ENCODE measurements at regions not wholly inside any gene's neighbourhood (a gene's known extent, or its start where the extent isn't known, plus 50 kb on each side); places are given as distances from the start of the nearest gene placed in this dataset.
"Not testable (repeated sequence)": the region's sequence is repeated elsewhere in the genome, so short reads cannot be mapped to it uniquely, and the experiment has no call there.

DNA sequence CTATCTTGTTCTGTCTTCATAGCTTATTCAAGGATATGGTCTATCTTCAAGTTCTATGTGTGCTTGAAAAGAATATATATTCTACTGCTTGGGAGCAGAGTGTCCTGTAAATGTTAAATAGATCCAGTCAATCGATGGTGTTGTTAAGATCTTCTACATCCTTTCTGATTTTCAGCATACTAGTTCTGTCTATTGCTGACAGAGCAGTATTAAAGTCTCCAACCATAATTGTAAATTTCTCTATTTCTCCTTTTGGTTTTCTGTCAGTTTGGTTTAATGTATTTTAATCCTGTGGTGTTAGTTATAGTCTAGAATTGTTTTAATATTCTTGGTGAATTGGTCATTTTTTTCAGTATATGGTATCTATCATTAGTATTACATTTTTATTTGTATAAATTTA lies 124.0 kb upstream of the COX7C start:
- ATAC-seq: no peak
- Mint-ChIP-seq H3K4me1 (no peaks in the 10 kb centered on the region), H3K36me3 (no peaks in the 10 kb centered on the region), H3K9me3 (ENCODE audit: low read depth) (no peaks in the 10 kb centered on the region), H3K27me3 (no peaks in the 10 kb centered on the region), H3K27ac (no peak overlapping the region), H3K4me3 (no peak overlapping the region)
- CTCF ChIA-PET: no interaction called here
- no peak for DNase-seq

DNA sequence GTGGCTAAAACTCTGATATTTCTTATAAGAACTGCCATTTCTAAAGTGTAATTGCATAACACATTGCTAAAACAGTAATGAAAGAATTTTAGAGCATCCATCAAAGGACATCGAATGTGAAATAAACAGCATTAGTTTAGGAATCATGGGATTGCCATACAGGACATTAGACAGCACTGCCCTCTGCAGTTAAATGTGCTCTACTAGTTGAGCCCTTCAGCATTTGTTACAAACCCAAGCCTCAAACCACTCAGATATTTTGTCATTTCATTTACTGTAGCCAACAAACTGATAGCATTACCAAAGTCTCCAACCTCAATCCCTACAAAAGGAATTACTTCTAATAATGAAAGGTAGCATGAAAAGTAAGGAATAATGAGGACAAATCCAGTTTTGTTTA lies 116.8 kb upstream of the COX7C start:
- Mint-ChIP-seq H3K27ac (no peak overlapping the region), H3K4me3 (no peak overlapping the region), H3K27me3 (no peaks in the 10 kb centered on the region), H3K9me3 (ENCODE audit: low read depth) (no peaks in the 10 kb centered on the region), H3K4me1 (no peaks in the 10 kb centered on the region), H3K36me3 (no peaks in the 10 kb centered on the region)
- DNase-seq (no peak), ATAC-seq (no peak)
- CTCF ChIA-PET: no interaction called here

DNA sequence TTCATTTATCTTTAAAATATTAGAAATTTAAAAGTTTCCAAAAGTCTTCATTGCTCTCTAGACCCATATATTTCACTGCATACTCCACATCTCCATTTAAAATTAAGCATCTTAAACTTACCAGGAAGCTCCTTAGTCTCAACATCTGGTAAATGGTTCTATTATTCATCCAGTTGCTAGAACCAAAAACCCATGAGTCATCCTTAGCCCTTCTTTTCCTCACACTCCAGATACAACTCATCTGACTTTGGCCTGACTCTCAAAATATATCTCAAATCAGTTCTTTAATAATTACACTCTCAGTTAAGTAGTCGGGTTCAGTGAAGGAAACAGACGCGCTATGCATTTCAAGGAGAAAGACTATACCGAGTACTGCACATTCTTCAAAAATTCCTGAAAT lies 110.2 kb upstream of the COX7C start:
- DNase-seq (no peak), ATAC-seq (no peak)
- no peaks in the 10 kb centered on the region for H3K36me3 Mint-ChIP-seq
- H3K27ac Mint-ChIP-seq: no peak overlapping the region
- CTCF ChIA-PET: no interaction called here
- H3K4me1 Mint-ChIP-seq: no peaks in the 10 kb centered on the region
- no peaks in the 10 kb centered on the region for H3K9me3 Mint-ChIP-seq (ENCODE audit: low read depth)
- no peaks in the 10 kb centered on the region for H3K27me3 Mint-ChIP-seq
- H3K4me3 Mint-ChIP-seq: no peak overlapping the region

DNA sequence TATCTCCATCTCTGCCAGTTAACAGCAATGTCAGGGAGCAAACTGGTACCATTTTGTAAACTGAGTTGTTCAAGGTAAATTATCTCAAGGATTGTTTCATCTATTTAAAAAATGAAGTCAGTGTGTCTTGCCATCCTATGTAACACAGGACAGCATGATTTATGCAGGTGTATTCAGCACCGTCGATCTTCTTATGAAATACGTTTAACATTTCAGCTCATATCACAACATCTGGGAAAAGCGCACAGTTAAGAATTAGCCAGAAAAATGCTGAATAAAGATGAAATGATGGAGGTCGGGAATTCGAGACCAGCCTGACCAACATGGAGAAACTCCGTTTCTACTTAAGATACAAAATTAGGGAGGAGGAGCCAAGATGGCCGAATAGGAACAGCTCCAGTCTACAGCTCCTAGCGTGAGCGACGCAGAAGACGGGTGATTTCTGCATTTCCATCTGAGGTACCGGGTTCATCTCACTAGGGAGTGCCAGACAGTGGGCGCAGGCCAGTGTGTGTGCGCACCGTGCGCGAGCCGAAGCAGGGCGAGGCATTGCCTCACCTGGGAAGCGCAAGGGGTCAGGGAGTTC lies 107.3 kb upstream of the COX7C start:
- H3K27me3 Mint-ChIP-seq; DNase-seq; H3K9me3 Mint-ChIP-seq (ENCODE audit: low read depth); ATAC-seq; H3K36me3 Mint-ChIP-seq; H3K4me3 Mint-ChIP-seq; H3K27ac Mint-ChIP-seq; H3K4me1 Mint-ChIP-seq; CTCF ChIA-PET: not testable (repeated sequence)

DNA sequence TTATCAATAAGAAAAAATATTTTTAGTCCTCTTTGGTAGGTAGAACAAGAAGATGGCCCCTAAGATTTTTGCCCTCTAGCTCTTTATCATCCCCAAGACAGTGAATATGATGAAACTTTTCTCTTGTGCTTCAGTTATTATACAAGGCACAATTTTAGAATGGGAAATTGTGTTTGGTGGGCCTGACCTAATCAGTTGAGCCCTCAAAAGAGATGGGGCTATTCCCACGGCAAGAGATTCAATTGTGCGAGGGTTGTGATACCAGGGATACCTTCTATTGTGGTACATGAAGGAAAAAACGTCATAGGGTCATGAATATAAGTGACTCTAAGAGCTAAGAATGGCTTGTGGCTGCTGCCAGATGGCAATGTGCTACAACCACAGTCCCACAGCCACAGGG lies 94.0 kb upstream of the COX7C start:
- Mint-ChIP-seq H3K36me3 (no peaks in the 10 kb centered on the region), H3K27me3 (no peaks in the 10 kb centered on the region), H3K27ac (no peak overlapping the region), H3K4me1 (no peaks in the 10 kb centered on the region), H3K4me3 (no peak overlapping the region), H3K9me3 (ENCODE audit: low read depth) (no peaks in the 10 kb centered on the region)
- ATAC-seq: no peak
- CTCF ChIA-PET: no interaction called here
- DNase-seq: no peak

DNA sequence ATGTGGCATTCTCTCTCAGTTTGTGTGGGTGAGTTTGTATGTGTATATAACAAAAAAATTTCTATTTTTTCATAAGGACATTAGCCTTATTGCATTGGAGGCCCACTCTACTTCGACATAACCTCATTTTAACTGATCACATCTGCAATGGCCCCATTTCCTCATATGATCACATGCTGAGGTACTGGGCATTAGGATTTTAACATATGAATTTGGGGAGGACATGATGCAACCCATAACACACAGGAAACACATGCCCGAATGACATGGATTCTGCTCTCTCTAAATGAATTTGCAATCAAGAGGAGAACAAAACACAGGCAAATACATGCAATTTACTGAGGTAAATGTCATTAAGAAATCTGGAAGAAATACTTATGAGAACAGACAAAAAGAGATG lies 92.1 kb upstream of the COX7C start:
- no peaks in the 10 kb centered on the region for H3K4me1 Mint-ChIP-seq
- ATAC-seq (no peak), DNase-seq (no peak)
- no peak overlapping the region for H3K4me3 Mint-ChIP-seq
- no peak overlapping the region for H3K27ac Mint-ChIP-seq
- H3K36me3 Mint-ChIP-seq: no peaks in the 10 kb centered on the region
- H3K27me3 Mint-ChIP-seq: no peaks in the 10 kb centered on the region
- CTCF ChIA-PET: no interaction called here
- no peaks in the 10 kb centered on the region for H3K9me3 Mint-ChIP-seq (ENCODE audit: low read depth)

DNA sequence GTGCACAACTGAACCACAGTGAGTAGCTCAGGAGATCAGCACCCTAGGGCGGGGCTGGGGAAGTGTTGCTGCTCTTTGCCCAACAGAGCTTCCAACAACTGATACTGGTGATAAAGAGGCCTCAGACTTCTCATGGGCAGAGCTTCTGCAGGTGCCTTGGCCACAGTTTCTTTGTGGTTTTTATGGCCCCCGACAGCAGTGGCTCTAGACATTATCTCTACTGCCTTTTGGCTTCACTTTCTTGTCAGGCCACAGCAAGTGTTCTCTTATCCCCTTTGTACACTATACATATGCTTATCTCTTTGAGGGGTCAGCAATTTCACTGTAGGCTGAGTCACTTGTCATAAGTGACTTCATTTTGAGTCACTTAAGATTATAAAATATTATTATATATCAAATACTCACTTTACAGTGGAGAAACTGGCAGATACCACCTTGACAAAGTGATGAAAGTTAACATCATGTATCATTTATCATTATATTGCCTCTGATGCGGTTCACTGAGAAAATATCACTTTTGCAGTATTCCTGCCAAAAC lies 90.9 kb upstream of the COX7C start:
- CTCF ChIA-PET: interaction anchor here (0.7 kb wide), 1 partner anchor 33 kb away, joined by 3 read pairs; no protein-coding TSS in a partner anchor
- no peak overlapping the region for H3K4me3 Mint-ChIP-seq
- H3K9me3 Mint-ChIP-seq (ENCODE audit: low read depth): no peaks in the 10 kb centered on the region
- no peak for ATAC-seq
- H3K36me3 Mint-ChIP-seq: no peaks in the 10 kb centered on the region
- no peak for DNase-seq
- H3K27ac Mint-ChIP-seq: no peak overlapping the region
- no peaks in the 10 kb centered on the region for H3K4me1 Mint-ChIP-seq
- no peaks in the 10 kb centered on the region for H3K27me3 Mint-ChIP-seq

DNA sequence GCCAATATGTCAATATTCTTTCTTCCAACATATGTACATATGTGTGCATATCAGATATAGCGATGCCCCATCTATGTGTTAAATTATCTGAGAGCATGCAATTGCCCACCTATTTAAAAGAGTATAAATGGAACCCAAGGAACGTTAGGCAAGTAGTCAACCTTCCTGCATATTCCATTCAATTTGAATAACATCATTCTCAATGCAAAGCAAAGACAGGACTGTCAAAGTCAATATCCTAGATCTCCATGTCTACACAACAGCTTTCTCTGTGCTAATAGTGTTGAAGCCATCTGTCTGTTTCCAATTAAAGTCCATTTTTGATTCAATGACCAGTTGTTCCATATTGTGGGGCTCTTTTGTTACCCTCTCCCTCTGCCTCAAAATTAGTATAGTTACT lies 85.3 kb upstream of the COX7C start:
- CTCF ChIA-PET: no interaction called here
- H3K9me3 Mint-ChIP-seq (ENCODE audit: low read depth): no peaks in the 10 kb centered on the region
- H3K27ac Mint-ChIP-seq: no peak overlapping the region
- no peak overlapping the region for H3K4me3 Mint-ChIP-seq
- DNase-seq (no peak), ATAC-seq (no peak)
- H3K36me3 Mint-ChIP-seq: no peaks in the 10 kb centered on the region
- H3K4me1 Mint-ChIP-seq: no peaks in the 10 kb centered on the region
- no peaks in the 10 kb centered on the region for H3K27me3 Mint-ChIP-seq

DNA sequence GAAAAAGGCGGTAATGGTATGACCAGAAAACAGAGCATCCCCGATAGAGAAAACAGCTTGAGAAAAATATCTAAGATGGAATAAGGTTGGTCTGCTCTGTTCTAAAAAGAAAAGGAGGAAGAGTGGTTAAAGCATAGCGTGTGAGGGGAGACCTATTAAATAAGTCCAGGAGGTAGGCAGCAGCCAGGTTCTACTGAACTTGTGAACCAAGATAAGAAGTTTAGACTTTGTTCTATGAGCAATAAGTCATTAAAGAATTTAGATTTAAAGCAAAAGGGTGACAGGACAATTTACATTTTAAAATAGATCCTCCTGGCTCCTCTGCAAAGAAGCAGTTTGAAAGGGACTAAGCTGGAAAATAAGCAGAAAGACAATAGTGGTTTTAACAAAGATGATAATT lies 81.3 kb upstream of the COX7C start:
- Mint-ChIP-seq H3K9me3 (ENCODE audit: low read depth) (no peaks in the 10 kb centered on the region), H3K36me3 (no peaks in the 10 kb centered on the region), H3K27ac (no peak overlapping the region), H3K4me3 (no peak overlapping the region), H3K4me1 (no peaks in the 10 kb centered on the region), H3K27me3 (no peaks in the 10 kb centered on the region)
- no peak for ATAC-seq
- DNase-seq: no peak
- CTCF ChIA-PET: no interaction called here

DNA sequence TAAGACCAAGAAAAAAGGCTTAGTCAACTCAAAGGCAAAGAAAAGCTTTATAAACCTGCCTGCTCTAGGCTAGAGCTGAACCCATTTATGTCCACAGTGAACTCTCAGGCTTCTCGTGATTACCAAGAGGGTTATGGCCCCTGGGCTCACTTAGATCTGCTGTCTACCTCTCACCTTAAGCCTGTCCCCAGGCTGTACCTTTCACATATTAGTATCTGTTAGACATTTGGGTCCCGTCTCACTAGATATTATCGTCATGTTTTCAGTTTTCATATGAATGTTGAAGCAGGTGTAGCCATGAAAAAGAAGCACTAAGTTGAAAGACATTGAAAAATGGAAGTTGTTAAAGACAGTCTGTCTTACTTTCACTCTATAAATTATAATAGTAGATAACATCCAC lies 75.2 kb upstream of the COX7C start:
- Mint-ChIP-seq H3K4me1 (no peaks in the 10 kb centered on the region), H3K4me3 (no peak overlapping the region), H3K27me3 (no peaks in the 10 kb centered on the region), H3K9me3 (ENCODE audit: low read depth) (no peaks in the 10 kb centered on the region), H3K27ac (no peak overlapping the region), H3K36me3 (no peaks in the 10 kb centered on the region)
- CTCF ChIA-PET: no interaction called here
- no peak for DNase-seq
- no peak for ATAC-seq

DNA sequence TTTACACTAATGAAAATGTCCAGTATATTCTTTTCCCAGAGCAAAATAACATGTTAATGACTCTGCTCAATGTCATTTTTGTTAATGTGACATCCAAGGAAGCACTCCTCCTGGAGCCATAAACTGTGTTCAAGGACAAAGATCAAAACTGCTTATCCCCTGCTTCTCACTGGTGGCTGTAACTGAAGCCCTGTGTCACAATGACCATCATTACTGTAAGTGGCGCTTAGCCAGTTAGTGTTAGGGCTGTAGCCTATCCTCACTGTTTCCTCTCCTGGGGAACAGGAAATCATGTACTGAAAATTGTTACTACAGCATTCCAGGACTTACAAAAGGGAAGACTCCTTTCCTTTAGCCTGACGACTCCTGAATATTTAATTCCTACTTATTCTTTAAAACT lies 71.7 kb upstream of the COX7C start:
- CTCF ChIA-PET: interaction anchor here (0.6 kb wide), 1 partner anchor 20 kb away, joined by 3 read pairs; no protein-coding TSS in a partner anchor

DNA sequence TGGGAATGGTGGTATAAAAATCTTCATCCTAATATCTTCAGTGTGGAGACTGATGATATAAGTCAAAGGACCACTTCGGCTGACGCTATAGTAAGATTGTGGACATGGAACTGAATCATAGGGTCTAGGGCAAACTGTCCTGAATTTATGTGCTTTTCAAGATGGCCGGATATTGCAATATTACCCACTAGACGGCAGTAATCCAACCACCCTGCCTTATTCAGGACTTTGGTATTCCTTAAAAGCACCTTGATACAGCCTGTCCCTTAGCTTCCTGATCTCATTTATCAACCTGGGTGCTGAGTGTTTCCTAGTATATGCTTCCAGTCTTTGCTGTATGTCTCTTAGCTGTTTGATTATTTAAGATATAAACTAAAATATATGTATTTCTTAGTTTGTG lies 71.2 kb upstream of the COX7C start:
- Mint-ChIP-seq H3K27me3 (no peaks in the 10 kb centered on the region), H3K4me1 (no peaks in the 10 kb centered on the region), H3K9me3 (ENCODE audit: low read depth) (no peaks in the 10 kb centered on the region), H3K27ac (no peak overlapping the region), H3K4me3 (no peak overlapping the region), H3K36me3 (no peaks in the 10 kb centered on the region)
- ATAC-seq: no peak
- CTCF ChIA-PET: no interaction called here
- no peak for DNase-seq

More for the DNA sequence above, 71.7 kb upstream of the COX7C start:
- no peaks in the 10 kb centered on the region for H3K36me3 Mint-ChIP-seq
- ATAC-seq: no peak
- H3K4me3 Mint-ChIP-seq: no peak overlapping the region
- DNase-seq: no peak
- no peaks in the 10 kb centered on the region for H3K4me1 Mint-ChIP-seq
- no peaks in the 10 kb centered on the region for H3K27me3 Mint-ChIP-seq
- no peaks in the 10 kb centered on the region for H3K9me3 Mint-ChIP-seq (ENCODE audit: low read depth)
- H3K27ac Mint-ChIP-seq: no peak overlapping the region

DNA sequence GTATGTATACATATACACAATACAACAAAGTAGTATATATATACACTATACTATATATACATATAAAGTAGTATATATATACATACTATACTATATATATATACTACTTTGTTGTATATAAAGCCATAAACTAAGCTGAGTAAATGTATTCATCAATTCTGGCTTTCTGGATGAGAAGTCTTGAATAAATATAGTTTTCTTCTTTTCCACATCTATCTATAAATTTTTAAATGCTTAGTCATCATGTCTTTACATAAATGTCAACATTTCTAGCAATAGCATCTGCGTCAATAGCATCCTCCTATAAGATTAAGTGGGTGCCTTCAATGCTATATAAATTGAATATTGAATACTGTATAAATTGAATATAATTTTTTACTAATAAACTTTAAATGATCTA lies 63.1 kb upstream of the COX7C start:
- H3K4me1 Mint-ChIP-seq: no peaks in the 10 kb centered on the region
- CTCF ChIA-PET: no interaction called here
- H3K27me3 Mint-ChIP-seq: no peaks in the 10 kb centered on the region
- ATAC-seq (no peak), DNase-seq (no peak)
- H3K27ac Mint-ChIP-seq: no peak overlapping the region
- H3K4me3 Mint-ChIP-seq: no peak overlapping the region
- peaks cover 2% of the 10 kb centered on the region for H3K9me3 Mint-ChIP-seq (ENCODE audit: low read depth)
- H3K36me3 Mint-ChIP-seq: no peaks in the 10 kb centered on the region

DNA sequence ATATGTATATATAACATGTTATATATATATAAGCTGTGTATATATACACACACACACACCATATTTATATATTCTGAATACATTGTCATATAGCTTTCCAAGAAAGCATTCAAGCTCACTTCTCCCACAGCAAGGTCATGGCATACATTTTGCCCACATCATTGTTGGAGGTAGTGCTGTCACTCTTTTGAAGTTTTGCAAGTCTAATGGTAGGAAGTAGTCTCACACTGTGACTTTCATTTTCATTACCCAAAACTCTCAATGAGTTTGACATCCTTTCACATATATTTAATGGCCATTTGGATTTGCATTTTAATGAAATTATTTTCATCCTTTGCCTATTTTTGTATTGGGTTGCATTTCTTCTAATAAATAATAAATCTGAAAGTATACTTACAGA lies 59.8 kb upstream of the COX7C start:
- H3K4me1 Mint-ChIP-seq: no peaks in the 10 kb centered on the region
- peaks cover 2% of the 10 kb centered on the region for H3K9me3 Mint-ChIP-seq (ENCODE audit: low read depth)
- no peak overlapping the region for H3K4me3 Mint-ChIP-seq
- no peaks in the 10 kb centered on the region for H3K36me3 Mint-ChIP-seq
- no peak overlapping the region for H3K27ac Mint-ChIP-seq
- H3K27me3 Mint-ChIP-seq: peaks cover 4% of the 10 kb centered on the region
- ATAC-seq (no peak), DNase-seq (no peak)
- CTCF ChIA-PET: no interaction called here

DNA sequence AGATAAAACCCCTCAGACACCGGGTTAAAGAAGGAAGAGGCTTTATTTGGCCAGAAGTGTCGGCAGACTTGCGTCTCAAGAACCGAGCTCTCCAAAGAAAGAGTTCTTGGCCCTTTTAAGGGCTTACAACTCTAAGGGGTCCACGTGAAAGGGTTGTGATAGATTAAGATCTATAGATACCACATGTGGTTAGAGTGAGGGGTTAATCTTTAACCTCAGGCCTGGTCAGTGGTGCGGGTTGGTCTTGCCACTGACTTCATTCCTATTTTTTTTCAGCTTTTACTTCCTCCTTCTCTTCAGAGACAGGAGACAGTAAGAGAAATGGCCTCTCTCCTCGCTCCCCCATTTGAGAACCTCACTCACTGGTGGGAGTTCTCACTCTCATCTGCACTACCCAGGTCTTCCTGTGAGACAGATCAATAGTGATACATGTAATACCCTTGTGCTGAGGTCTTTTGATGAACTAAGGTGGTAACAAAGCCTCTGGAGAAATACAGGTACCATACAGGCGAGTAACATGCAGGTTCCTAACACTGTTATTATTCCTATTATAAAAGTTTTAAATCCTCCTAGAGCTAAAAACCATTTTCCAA lies 52.4 kb upstream of the COX7C start:
- peaks cover 4% of the 10 kb centered on the region for H3K27me3 Mint-ChIP-seq
- CTCF ChIA-PET: no interaction called here
- no peak for ATAC-seq
- H3K4me1 Mint-ChIP-seq: no peaks in the 10 kb centered on the region
- no peak overlapping the region for H3K27ac Mint-ChIP-seq
- no peak overlapping the region for H3K4me3 Mint-ChIP-seq
- peaks cover 3% of the 10 kb centered on the region for H3K9me3 Mint-ChIP-seq (ENCODE audit: low read depth)
- H3K36me3 Mint-ChIP-seq: no peaks in the 10 kb centered on the region
- DNase-seq: no peak
